HG02642 (cell line): ENCODE measurements at regions not wholly inside any gene's neighbourhood (a gene's known extent, or its start where the extent isn't known, plus 50 kb on each side); places are given as distances from the start of the nearest gene placed in this dataset.

Experiments used
- ATAC-seq: cut with Tn5 transposase; IDR thresholded peaks from one replicate; pipeline ENCODE4 v1.9.1; 2021; ENCODE audit warnings: mild to moderate bottlenecking; ENCODE audit not compliant: unreplicated experiment, poor library complexity

DNA sequence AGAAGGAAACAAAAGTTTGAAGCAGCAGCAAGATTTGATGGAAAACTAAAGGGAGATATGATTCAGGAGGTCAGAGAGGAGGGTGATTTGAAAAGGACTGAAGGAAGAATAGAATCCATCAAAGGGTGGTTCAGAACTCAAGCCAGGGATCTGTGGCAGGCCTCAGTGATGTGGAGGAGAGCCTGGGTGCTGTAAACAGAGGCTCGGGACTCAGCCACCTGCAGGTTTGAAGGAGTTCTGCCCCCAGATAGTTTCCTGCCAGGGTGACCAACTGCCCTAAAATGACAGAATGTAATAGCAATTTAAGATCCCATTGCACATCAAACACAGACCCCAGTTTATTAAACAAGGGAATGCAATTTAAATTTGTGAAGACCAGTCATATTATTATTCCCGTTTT is 204.0 kb upstream of the FAT1 start:
- no peak for ATAC-seq

- no peak for ATAC-seq
Measured at GRCh38 chr4:186930024-186930423, 206.4 kb upstream of the FAT1 start.

- ATAC-seq, result no peak
Measured at GRCh38 chr4:186931519-186931918, 207.9 kb upstream of the FAT1 start.

GRCh38 chr4:186932196-186932595 is 208.5 kb upstream of the FAT1 start:
- no peak for ATAC-seq

GRCh38 chr4:186932631-186933187 is 209.1 kb upstream of the FAT1 start:
- no peak for ATAC-seq

GRCh38 chr4:186934244-186934643 is 210.6 kb upstream of the FAT1 start:
- no peak for ATAC-seq

- ATAC-seq, result no peak
Measured at GRCh38 chr4:186934841-186935443, 211.3 kb upstream of the FAT1 start.

GRCh38 chr4:186935901-186936300 is 212.2 kb upstream of the FAT1 start:
- no peak for ATAC-seq

DNA sequence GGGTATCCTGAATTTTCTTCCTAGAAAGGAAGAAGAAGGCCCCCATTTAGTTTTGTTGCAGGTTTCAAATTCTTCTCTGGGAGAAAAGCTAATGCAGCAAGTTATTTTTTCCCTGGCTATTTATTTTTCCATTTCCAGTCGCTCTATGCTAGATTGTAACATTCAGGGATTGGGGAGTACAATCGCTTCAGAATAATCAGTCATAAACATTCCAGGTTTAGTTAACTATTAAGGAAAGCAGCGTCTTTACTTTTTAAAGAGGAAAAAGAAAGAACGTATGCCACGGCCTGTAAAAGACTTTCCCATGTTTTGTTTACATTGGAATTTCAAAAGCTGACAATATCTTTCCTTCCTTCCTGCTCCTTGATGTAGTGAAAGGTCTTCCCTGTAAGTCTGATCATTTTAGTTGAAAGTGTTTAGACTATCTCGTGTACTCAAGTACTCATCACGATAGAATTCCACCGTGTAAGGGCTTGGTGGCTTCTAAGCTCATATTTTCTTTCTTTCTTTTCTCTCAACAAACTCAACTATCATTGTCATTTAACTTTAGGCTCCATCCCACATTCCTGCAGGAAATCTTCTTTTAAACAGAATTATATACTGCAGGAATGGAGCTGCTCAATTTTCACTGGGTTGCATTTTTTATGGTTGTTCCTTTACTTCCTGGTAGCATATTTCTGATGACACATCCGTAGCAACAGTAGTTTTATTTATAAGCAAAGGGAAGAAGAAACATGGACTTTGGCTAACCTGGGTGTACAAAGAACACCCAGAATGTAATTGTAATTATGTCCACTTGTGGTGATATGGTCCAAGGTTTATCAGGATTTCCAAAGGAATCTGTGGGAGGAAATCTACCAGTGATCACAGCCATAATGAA is 213.1 kb upstream of the FAT1 start:
- ATAC-seq, result no peak

- ATAC-seq, result no peak
Measured at GRCh38 chr4:186939226-186939625, 215.6 kb upstream of the FAT1 start.

DNA sequence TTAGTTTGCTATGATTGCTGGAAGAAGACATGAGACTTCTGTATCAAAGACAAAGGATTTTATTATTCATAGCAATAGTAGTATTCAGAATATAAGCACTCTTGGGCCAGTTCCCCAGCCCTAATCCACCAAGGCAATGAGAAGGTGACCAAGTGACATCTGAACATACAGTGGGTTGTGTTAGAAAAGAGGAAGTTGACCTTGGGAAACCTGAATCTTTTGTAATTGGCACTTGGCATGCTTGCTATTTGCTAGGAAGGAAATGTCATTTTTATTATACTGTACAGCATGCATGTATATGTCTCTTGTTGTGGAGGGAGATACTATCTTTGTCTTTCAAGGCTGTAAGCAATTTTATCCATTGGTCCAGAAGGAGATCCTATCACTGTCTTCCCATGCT is 216.1 kb upstream of the FAT1 start:
- no peak for ATAC-seq

DNA sequence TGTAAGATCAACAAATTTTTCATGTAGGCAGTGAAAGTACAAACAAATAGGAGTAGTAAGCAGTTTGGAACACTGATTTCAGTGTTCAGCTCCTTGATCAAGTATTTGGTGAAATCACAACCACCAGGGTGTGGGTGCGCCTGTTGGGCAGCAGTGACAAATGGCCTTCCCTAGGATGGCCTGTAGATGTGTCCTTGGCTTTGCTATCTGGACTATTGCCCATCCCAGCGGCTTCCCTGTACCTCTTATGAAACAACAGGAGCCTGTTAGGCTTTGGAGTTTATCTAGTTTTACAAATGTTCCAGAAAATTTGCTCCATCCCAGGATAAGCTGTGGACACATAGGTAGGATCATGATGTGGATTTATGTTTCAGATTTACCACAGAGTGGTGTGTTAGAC is 216.8 kb upstream of the FAT1 start:
- no peak for ATAC-seq

DNA sequence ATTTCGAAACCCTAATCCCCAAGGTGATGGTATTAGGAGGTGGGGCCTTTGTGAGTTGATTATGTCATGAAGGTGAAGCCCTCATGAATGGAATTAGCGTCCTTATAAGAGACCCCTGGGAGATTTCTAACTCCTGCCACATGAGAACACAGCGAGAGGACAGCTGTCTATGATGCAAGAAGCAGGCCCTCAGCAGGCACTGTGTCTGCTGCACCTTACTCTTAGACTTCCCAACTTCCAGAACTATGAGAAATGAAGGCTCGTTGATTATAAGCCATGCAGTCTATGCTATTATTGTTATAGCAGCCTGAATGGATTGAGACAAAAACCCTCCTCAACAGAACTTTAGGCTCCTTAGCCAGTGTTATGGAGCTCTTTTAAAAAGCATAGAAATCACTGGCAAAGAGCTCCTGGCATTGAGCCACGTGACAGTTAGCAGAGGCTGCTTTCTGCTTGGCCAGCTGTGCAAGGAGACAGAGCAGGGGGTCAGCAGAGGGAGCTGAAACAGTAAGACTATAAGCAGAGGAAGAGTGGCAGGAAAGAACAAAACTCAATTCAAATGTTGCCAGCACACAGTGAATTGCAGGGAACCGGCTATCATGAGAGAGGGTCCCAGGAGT is 219.2 kb upstream of the FAT1 start:
- ATAC-seq, result no peak

- no peak for ATAC-seq
Measured at GRCh38 chr4:186943411-186943810, 219.8 kb upstream of the FAT1 start.

DNA sequence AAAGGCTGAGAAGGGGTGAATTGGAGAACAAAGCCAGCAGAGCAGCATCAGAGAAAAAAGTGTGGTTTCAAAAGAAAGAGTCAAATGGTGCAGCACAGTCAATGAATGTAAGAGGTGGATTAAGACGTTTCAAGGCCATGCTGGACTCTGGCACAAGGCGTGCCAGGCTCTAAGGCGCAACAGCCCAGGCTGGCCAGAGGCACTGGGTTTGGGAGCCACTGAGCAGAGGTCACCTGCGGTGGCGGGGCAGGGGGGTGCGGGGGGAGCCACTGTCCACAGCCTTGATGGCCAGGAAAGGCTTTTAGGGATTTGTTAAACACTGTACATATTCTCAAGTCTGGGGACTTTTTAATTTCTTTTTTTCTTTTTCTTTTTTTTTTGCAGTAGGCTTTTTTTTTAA is 222.5 kb upstream of the FAT1 start:
- no peak for ATAC-seq

- ATAC-seq, result no peak
Measured at GRCh38 chr4:186946682-186947294, 223.1 kb upstream of the FAT1 start.

GRCh38 chr4:186948361-186949242 is 224.9 kb upstream of the FAT1 start:
- no peak for ATAC-seq

GRCh38 chr4:186949847-186950246 is 226.2 kb upstream of the FAT1 start:
- no peak for ATAC-seq

DNA sequence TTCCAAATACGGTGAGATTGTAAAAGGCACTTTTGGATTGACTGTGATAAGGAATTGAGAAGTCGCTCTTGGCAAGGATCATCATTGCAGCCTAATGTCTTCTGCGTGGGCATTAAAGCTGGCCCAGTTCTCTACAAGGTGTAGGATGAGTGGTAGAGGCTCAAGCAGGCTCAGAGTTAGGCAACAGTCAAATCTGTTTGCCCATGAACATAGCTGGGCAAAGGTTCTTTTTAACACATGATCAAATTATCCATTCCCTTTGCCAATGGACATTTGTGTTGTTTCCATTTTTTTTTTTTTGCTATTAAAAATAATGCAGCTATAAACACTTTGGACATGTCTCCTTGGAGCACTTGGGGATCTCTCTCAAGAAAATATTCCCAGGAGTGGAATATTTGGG is 229.1 kb upstream of the FAT1 start:
- no peak for ATAC-seq
